GM08714 (cell line): ENCODE measurements at regions not wholly inside any gene's neighbourhood (a gene's known extent, or its start where the extent isn't known, plus 50 kb on each side); places are given as distances from the start of the nearest gene placed in this dataset.

Source experiments
- H3K4me3 ChIP-seq: fragments of 200-500 bp; sonication (Bioruptor generic); 2 replicates; pipeline ENCODE4 v1.5.1; 2014; ENCODE audit warnings: mild to moderate bottlenecking, low read length, inconsistent platforms
- ZNF274 ChIP-seq: IDR thresholded peaks from 2 replicates; pipeline ENCODE4 v1.6.1; 2012; ENCODE audit warnings: mild to moderate bottlenecking, low read depth, low read length

DNA sequence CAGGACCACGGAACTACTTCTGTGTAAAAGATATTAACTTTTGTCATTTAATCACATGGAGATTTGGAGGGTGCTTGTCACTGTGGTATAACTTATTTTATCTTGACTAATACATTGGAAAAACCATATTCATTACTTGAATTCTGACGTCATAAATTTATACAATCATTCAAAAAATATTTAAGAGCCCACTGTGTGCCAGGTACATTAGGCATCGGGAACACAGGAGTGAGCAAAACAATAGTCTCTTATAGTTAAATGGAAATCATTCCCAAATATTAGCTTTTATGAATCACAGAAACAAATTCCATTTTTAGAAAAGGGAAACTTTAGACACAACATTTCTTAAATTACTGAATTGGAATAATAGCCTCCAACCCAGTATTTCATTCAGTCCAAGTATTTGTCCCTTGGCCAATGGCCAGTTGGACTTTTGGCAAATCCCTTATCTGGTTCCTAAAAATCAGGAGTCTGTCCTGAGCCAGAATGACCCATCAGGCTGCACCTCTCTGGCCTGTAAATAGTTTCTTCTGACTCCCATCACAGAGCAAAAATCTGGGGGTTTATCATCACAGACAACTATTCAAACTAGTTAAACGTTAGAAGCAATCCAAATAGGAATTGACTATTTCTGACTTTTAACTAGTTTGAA, 104.3 kb upstream of the FSTL4 start:
- TF ChIP-seq ZNF274: no peak

GRCh38 chr5:133715616-133716015, 103.3 kb upstream of the FSTL4 start:
- TF ChIP-seq ZNF274: no peak

More for the DNA sequence above, 104.3 kb upstream of the FSTL4 start:
- H3K4me3 ChIP-seq: no peak overlapping the region

GRCh38 chr5:133715216-133715615, 102.9 kb upstream of the FSTL4 start:
- no peak overlapping the region for H3K4me3 ChIP-seq
- no peak for TF ChIP-seq ZNF274

More at GRCh38 chr5:133715616-133716015, 103.3 kb upstream of the FSTL4 start:
- no peak overlapping the region for H3K4me3 ChIP-seq

DNA sequence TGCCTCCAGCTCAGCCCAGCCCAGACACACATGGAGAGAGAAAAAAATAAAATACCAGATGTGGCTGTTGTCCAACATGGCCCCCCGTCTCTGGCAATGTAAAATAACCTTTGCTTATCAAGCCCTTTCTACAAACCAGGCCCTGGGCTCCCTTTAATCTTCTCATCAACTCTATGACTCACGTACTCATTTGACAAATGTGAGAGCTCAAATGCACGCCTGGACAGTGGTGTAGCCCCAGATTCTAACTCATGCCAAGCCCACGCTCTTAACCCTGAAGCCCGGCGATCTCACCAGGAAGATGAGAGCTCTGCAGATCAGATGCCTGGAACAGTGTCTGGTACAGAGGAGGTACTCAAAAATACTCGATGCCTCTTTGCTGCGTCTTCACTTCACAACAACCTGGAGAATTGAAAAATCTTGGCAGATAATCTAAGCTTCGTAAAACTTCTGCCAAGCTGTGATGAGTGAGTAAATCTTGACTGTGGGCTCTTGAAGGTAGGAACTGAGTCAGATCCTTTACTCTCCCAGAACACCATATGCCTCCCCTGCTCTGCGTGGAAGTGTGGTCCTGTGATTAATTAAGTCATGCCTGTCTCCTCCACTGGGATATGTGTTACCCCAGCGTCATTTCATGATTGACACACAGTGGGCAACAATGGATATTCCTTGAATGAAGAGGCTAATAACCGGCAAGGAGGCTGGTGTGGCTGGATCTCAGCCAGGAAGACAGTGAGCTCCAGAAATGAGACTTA, 102.0 kb upstream of the FSTL4 start:
- no peak for TF ChIP-seq ZNF274
- H3K4me3 ChIP-seq: no peak overlapping the region

DNA sequence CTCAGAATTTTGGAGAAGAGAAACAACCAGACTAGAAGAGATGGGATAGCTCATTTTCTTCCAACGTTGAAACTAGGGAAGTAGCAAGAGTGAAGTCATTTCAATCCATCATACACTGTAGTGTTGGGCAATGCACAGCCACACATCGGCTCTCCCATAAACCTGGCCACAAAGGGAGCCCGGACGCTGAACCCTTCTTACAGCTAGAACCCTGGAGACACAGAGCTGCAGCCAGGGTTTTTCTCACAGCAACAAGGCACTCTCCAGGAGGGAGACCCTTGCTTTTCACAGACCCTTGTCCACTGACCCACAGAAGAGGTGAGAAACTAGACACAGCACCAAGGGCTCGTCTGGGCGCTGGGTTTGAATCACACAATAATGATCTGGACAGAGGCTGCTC, 101.4 kb upstream of the FSTL4 start:
- no peak for TF ChIP-seq ZNF274

GRCh38 chr5:133713209-133713608, 100.9 kb upstream of the FSTL4 start:
- no peak for TF ChIP-seq ZNF274

More for the DNA sequence above, 101.4 kb upstream of the FSTL4 start:
- no peak overlapping the region for H3K4me3 ChIP-seq

GRCh38 chr5:133712562-133712961, 100.2 kb upstream of the FSTL4 start:
- no peak overlapping the region for H3K4me3 ChIP-seq
- no peak for TF ChIP-seq ZNF274

More at GRCh38 chr5:133713209-133713608, 100.9 kb upstream of the FSTL4 start:
- no peak overlapping the region for H3K4me3 ChIP-seq

- no peak for TF ChIP-seq ZNF274
- H3K4me3 ChIP-seq: no peak overlapping the region
Measured at GRCh38 chr5:133709209-133709725, 96.9 kb upstream of the FSTL4 start.

DNA sequence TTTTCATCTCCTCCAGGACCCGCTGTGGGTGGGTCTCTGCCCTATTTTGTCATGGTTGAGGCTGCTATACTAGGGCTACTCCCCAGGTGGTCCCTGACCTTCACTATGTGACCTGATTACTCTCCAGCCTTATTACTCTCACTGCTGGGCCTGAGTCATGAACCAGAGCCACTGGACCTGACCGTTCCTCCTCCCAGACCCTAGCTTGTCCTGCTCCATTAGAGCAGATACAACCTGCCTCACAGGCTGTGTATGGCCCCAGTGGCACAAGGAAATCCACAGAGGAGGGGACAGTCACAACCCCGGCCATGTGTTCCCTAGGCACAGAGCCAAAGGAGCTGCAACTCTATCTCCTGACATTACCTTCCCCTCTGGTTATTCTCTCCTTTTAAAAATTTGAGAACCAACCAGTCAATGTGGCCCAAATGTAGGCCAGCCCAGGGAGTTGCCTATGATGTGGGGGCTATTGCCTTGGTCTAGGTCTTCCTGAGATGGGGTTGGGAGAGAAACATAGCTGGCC, 96.0 kb upstream of the FSTL4 start:
- TF ChIP-seq ZNF274: no peak
- no peak overlapping the region for H3K4me3 ChIP-seq

DNA sequence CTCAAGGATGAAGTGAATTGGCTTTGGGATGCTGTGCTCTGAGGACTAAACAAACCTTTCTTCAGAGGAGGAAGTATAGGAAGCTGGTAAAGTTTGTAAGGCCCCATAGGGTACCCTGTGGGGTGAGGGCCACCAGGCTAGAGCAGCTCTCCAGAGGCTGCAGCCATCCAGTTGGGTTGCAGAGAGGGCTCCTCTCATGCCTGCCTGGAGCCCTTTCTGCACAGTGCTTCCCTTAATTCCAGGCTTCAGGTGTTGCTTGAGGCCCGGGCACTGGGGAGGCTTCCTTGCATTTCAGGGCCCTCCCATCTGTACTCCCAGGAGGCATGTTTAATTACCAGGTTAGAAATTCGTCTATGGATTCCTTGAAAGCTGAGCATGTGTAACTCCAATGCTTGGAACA, 95.3 kb upstream of the FSTL4 start:
- TF ChIP-seq ZNF274: no peak

GRCh38 chr5:133706506-133707430, 94.4 kb upstream of the FSTL4 start:
- H3K4me3 ChIP-seq: no peak overlapping the region
- no peak for TF ChIP-seq ZNF274

More for the DNA sequence above, 95.3 kb upstream of the FSTL4 start:
- no peak overlapping the region for H3K4me3 ChIP-seq

GRCh38 chr5:133705331-133705730, 93.0 kb upstream of the FSTL4 start:
- no peak for TF ChIP-seq ZNF274
- no peak overlapping the region for H3K4me3 ChIP-seq

DNA sequence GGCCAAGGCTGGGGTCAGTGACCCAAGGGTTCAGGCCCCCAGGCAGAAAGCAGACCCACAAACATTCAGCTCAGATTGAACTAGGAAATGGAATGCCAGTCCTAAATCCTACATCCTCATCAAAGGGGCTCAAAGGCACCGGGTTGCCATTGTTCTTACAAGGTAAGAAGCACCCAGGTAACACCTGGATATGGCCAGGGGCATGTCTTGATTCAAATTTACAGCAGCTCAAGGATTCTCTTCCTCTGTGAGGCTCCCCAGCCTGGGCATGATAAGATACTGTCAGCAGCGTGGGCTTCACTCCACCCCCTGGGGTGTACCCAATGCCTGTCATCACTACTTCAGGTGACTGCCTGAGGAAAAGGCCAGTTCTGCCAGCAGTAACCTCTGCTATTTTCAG, 92.1 kb upstream of the FSTL4 start:
- no peak for TF ChIP-seq ZNF274
- no peak overlapping the region for H3K4me3 ChIP-seq

DNA sequence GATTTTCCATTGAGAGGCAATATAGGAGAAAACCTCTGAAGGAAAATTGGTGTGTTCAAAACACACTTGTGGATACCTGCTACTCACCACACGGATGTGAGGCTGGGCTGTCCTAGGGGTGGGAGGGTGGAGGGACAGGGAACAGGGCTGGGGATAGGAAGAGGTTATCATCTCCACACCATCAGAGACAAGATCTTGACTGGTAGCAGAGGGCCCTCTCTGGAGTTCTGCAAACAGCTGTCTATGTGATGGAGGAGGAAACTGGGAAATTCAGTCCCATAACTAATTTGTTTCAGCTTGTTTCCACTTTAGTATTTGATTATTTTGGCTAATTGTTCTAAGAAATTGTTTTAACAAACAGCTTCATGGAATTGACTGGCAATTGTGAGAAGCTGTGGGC, 91.6 kb upstream of the FSTL4 start:
- no peak for TF ChIP-seq ZNF274
- no peak overlapping the region for H3K4me3 ChIP-seq
